ENCODE measurements at regions not wholly inside any gene's neighbourhood (a gene's known extent, or its start where the extent isn't known, plus 50 kb on each side); places are given as distances from the start of the nearest gene placed in this dataset.

DNA sequence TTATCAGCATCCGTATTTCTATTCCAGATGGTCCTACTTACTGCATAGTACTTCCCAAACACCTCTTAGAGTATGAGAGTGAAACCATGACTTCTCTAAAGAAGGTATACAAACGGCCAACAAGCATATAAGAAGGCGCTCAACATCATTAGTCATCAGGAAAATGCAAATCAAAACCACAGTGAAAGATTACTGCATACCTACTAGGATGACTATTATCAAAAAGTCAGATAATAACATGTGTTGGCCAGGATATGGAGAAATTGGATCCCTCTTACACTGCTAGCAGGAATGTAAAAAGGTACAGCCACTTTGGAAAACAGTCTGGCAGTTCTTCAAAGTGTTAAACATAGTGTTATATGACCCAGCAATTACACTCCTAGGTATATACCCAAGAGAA lies 215.3 kb upstream of the CXorf66 start:
- H3K27me3 ChIP-seq = no peaks in the 10 kb centered on the region
- no peaks in the 10 kb centered on the region for H3K4me1 ChIP-seq
- H3K9me3 ChIP-seq = no peaks in the 10 kb centered on the region
- TF ChIP-seq, protein P1, sequence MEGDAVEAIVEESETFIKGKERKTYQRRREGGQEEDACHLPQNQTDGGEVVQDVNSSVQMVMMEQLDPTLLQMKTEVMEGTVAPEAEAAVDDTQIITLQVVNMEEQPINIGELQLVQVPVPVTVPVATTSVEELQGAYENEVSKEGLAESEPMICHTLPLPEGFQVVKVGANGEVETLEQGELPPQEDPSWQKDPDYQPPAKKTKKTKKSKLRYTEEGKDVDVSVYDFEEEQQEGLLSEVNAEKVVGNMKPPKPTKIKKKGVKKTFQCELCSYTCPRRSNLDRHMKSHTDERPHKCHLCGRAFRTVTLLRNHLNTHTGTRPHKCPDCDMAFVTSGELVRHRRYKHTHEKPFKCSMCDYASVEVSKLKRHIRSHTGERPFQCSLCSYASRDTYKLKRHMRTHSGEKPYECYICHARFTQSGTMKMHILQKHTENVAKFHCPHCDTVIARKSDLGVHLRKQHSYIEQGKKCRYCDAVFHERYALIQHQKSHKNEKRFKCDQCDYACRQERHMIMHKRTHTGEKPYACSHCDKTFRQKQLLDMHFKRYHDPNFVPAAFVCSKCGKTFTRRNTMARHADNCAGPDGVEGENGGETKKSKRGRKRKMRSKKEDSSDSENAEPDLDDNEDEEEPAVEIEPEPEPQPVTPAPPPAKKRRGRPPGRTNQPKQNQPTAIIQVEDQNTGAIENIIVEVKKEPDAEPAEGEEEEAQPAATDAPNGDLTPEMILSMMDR (IDR thresholded peaks at IDR 0.05) = no peak
- DNase-seq (no peak), ATAC-seq (no peak)
- intact Hi-C loops (cut with DNase I) = no loop called here
- H3K27ac ChIP-seq = no peak overlapping the region
- no peak overlapping the region for H3K4me3 ChIP-seq
- no peaks in the 10 kb centered on the region for H3K36me3 ChIP-seq

DNA sequence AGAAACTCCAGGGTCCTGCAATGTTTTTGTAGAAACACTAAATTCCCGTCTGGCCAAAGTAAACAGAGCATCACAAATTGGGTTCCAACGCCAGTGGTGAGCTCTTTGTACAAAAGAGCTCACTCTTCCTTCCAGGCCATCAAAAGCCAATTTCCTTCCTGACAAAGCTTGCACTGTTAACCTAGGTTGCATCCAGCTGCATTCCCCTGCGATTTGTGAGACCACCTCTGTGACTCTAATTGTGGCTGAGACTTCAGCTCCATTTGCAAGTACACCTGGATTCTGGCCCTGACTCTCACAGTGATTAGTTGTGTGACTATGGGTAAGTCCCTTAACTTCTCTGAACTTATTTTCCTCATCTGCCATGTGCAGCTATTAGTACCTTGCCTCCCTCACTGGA lies 212.5 kb upstream of the CXorf66 start:
- ATAC-seq (no peak), DNase-seq (no peak)
- no peaks in the 10 kb centered on the region for H3K36me3 ChIP-seq
- intact Hi-C loops (cut with DNase I) = no loop called here
- no peak overlapping the region for H3K27ac ChIP-seq
- no peaks in the 10 kb centered on the region for H3K27me3 ChIP-seq
- no peaks in the 10 kb centered on the region for H3K4me1 ChIP-seq
- TF ChIP-seq, protein P1 (IDR thresholded peaks at IDR 0.05) = no peak
- no peaks in the 10 kb centered on the region for H3K9me3 ChIP-seq
- H3K4me3 ChIP-seq = no peak overlapping the region

DNA sequence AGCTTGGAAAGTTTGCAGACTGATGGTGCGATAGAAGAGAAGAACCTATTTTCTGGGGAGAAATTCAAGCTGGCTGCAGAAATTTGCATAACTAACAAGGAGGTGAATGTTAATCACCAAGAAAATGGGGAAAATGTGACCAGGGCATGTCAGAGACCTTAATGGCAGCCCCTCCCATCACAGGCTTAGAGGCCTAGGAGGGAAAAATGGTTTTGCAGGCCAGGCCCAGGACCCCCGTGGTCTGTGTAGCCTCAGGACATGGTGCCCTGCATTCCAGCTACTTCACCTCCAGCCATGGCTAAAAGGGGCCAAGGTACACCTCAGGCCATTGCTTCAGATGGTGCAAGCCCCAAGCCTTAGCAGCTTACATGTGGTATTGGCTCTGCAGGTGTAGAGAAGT lies 207.1 kb upstream of the CXorf66 start:
- intact Hi-C loops (cut with DNase I) = no loop called here
- Histone ChIP-seq H3K36me3 (no peaks in the 10 kb centered on the region), H3K27ac (no peak overlapping the region), H3K4me3 (no peak overlapping the region), H3K4me1 (no peaks in the 10 kb centered on the region), H3K27me3 (no peaks in the 10 kb centered on the region), H3K9me3 (no peaks in the 10 kb centered on the region)
- TF ChIP-seq, protein P1 (IDR thresholded peaks at IDR 0.05) = no peak
- ATAC-seq (no peak), DNase-seq (no peak)

DNA sequence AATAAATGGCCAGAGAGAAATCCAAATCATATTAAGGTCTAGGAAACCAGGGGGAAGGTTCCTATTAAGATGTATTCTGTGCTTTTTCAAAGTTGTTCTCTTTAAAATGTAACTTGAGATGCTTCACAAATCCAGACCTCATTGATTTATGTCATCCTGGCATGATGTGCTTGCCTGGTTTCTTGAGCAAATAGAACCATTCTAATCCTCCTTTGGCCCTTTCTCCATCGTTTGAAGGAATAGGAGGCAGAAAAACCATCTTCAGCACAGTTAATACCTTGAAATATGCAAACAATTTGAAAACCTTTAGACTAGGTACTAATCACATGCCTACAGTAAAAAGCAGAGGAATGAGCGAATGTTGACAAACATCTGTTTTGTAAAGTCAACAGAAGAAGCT lies 202.2 kb upstream of the CXorf66 start:
- no peaks in the 10 kb centered on the region for H3K9me3 ChIP-seq
- H3K4me1 ChIP-seq = no peaks in the 10 kb centered on the region
- no peaks in the 10 kb centered on the region for H3K36me3 ChIP-seq
- H3K4me3 ChIP-seq = no peak overlapping the region
- TF ChIP-seq, protein P1 (IDR thresholded peaks at IDR 0.05) = no peak
- no peak overlapping the region for H3K27ac ChIP-seq
- DNase-seq (no peak), ATAC-seq (no peak)
- H3K27me3 ChIP-seq = no peaks in the 10 kb centered on the region
- intact Hi-C loops (cut with DNase I) = no loop called here

DNA sequence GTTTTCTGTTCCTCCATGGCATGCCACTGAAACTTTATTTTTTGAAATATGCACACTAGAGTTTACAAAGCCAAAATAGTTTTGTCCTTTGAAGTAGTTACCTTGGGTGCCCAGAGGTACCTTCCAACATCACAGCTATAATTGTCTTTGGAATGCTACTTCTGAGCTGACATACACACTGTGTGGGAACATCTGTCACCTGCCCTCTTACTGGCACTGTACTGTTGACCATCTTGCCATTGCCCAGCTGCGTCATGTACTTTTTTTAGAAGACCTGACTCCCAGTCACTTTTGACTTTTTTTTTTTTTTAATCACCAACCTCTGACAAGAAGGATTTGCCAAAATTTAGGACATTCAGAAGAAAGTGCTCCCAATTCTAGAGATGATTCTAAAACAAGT lies 200.5 kb upstream of the CXorf66 start:
- H3K36me3 ChIP-seq = no peaks in the 10 kb centered on the region
- no peaks in the 10 kb centered on the region for H3K27me3 ChIP-seq
- H3K9me3 ChIP-seq = no peaks in the 10 kb centered on the region
- H3K27ac ChIP-seq = no peak overlapping the region
- no peaks in the 10 kb centered on the region for H3K4me1 ChIP-seq
- no peak for ATAC-seq
- DNase-seq = no peak
- TF ChIP-seq, protein P1 (IDR thresholded peaks at IDR 0.05) = no peak
- intact Hi-C loops (cut with DNase I) = no loop called here
- no peak overlapping the region for H3K4me3 ChIP-seq

DNA sequence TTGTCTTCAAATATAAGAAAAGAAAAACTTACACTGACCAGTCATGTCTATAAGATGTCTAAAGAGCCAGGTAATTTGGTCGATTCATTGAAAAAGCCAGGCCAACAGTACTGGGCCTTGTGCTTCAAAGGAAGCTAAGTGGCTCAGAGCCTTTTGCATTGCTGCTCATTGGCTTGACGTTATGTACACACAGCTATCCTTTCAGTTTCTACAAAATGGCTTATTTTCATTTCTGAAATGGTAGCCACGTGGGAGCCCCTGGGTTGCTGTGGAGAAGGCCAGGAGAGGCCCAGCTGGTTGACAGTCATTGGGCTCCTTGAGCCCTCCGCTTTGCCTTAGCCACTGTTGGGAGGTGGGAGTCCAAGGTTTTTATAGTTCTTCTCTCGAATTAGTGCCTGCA lies 199.1 kb upstream of the CXorf66 start:
- Histone ChIP-seq H3K27ac (no peak overlapping the region), H3K36me3 (no peaks in the 10 kb centered on the region), H3K9me3 (no peaks in the 10 kb centered on the region), H3K27me3 (no peaks in the 10 kb centered on the region), H3K4me1 (no peaks in the 10 kb centered on the region), H3K4me3 (no peak overlapping the region)
- no peak for DNase-seq
- TF ChIP-seq, protein P1 (IDR thresholded peaks at IDR 0.05) = no peak
- intact Hi-C loops (cut with DNase I) = no loop called here
- ATAC-seq = no peak

All from upper lobe of right lung (tissue), 1 donor.